GM12874 (cell line): ENCODE measurements at regions not wholly inside any gene's neighbourhood (a gene's known extent, or its start where the extent isn't known, plus 50 kb on each side); places are given as distances from the start of the nearest gene placed in this dataset.

Experiments
- CTCF ChIP-seq: IDR thresholded peaks from 2 replicates; pipeline ENCODE4 v1.5.1; 2011; ENCODE audit warnings: low read depth, mild to moderate bottlenecking, control low read depth, low read length, moderate library complexity; ENCODE audit not compliant: insufficient read depth

GRCh38 chr5:52577546-52577945 is 210.2 kb upstream of the ITGA1 start:
- TF ChIP-seq CTCF, result no peak

- TF ChIP-seq CTCF, result no peak
These were observed 208.3 kb upstream of the ITGA1 start for GRCh38 chr5:52579391-52579790.

- no peak for TF ChIP-seq CTCF
These were observed 206.8 kb upstream of the ITGA1 start for GRCh38 chr5:52580921-52581320.

- TF ChIP-seq CTCF, result 0 out of 2 replicates have a peak, but pooled peaks have one; percentile 9
These were observed 205.4 kb upstream of the ITGA1 start for GRCh38 chr5:52582313-52582712.

GRCh38 chr5:52587131-52587530 is 200.6 kb upstream of the ITGA1 start:
- no peak for TF ChIP-seq CTCF

- no peak for TF ChIP-seq CTCF
These were observed 190.1 kb upstream of the ITGA1 start for GRCh38 chr5:52597625-52598024.

GRCh38 chr5:52598968-52599367 is 188.7 kb upstream of the ITGA1 start:
- no peak for TF ChIP-seq CTCF

GRCh38 chr5:52603778-52604554 is 183.8 kb upstream of the ITGA1 start:
- TF ChIP-seq CTCF, result no peak
